GM12878 (cell line): ENCODE measurements at regions not wholly inside any gene's neighbourhood (a gene's known extent, or its start where the extent isn't known, plus 50 kb on each side); places are given as distances from the start of the nearest gene placed in this dataset.

ENCODE experiments used
- ATAC-seq: fragments of 200-7000 bp; cut with Tn5 transposase; 3 replicates; pipeline ENCODE4 v1.9.1; 2020; ENCODE audit warnings: mild to moderate bottlenecking, moderate library complexity
- BruUV-seq: library from RNA; stranded (reverse); fragments of 400-500 nt; replicated peaks from 2 replicates; lab custom pipeline; 2021; lab: Mats Ljungman, UMichigan
- CTCF ChIA-PET: fragments of 300-600 bp; sonication (Branson Sonifier 250); formaldehyde crosslinking; extraction: SDS; loops from one replicate; lab custom pipeline; 2021; ENCODE audit warnings: inconsistent platforms; lab: Yijun Ruan, JAX
- POLR2A ChIA-PET: fragments of 350-600 bp; formaldehyde crosslinking; extraction: SDS; loops from one replicate; lab custom pipeline; 2021; ENCODE audit warnings: inconsistent platforms; lab: Charles Lee
- RAD21 ChIA-PET: fragments of 300-600 bp; sonication (Branson Sonifier 250); formaldehyde crosslinking; loops from one replicate; lab custom pipeline; 2023; ENCODE audit warnings: antibody characterized with exemption; ENCODE audit not compliant: unreplicated experiment; lab: Charles Lee
- SMC1A ChIA-PET: fragments of 300-600 bp; sonication (Branson Sonifier 250); formaldehyde crosslinking; loops from one replicate; lab custom pipeline; 2023; ENCODE audit not compliant: unreplicated experiment, uncharacterized antibody; lab: Charles Lee
- DNase-seq: peaks from one replicate; pipeline ENCODE4 v3.0.0-alpha.2; 2011; ENCODE audit warnings: low read depth, low spot score
- FAIRE-seq: peaks from 3 replicates; lab custom pipeline; 2011; peaks lifted over from hg19 to GRCh38; lab: Jason Lieb, UNC
- H2AFZ ChIP-seq: 2 replicates; pipeline ENCODE4 v1.6.0; 2011; ENCODE audit warnings: low read depth, low read length, control low read depth; ENCODE audit not compliant: control insufficient read depth
- H3K27ac ChIP-seq: 2 replicates; pipeline ENCODE4 v1.5.1; 2011; ENCODE audit warnings: control low read depth; ENCODE audit not compliant: control insufficient read depth, insufficient read depth
- H3K27me3 ChIP-seq, 2 experiments: replicated peaks in 1 of 2; 2 replicates each; pipeline versions ENCODE4 v1.6.0 to v1.6.1; 2011; ENCODE audit warnings: low read length in 1 of 2; ENCODE audit not compliant: control insufficient read depth in 2 of 2, insufficient read depth in 2 of 2
- H3K36me3 ChIP-seq, 2 experiments: 2 replicates each; pipeline ENCODE4 v1.5.1; 2011; ENCODE audit warnings: low read length in 1 of 2; ENCODE audit not compliant: control insufficient read depth in 2 of 2, insufficient read depth in 2 of 2
- H3K4me1 ChIP-seq: 2 replicates; pipeline ENCODE4 v1.6.1; 2011; ENCODE audit warnings: mild to moderate bottlenecking, low read length, moderate library complexity, mixed read lengths; ENCODE audit not compliant: control insufficient read depth, insufficient read depth
- H3K4me2 ChIP-seq: 2 replicates; pipeline ENCODE4 v1.6.0; 2011; ENCODE audit warnings: control low read depth; ENCODE audit not compliant: control insufficient read depth, insufficient read depth
- H3K4me3 ChIP-seq: fragments of 200-600 bp; sonication (generic); 2 replicates; pipeline ENCODE4 v1.5.1; 2016
- H3K79me2 ChIP-seq: 2 replicates; pipeline ENCODE4 v1.6.0; 2011; ENCODE audit warnings: low read length; ENCODE audit not compliant: control insufficient read depth, insufficient read depth
- H3K9ac ChIP-seq: 2 replicates; pipeline ENCODE4 v1.8.0; 2011; ENCODE audit warnings: low read length, control low read depth, mixed read lengths; ENCODE audit not compliant: control insufficient read depth, insufficient read depth
- H3K9me3 ChIP-seq: replicated peaks from 3 replicates; pipeline ENCODE4 v1.5.1; 2011; ENCODE audit warnings: mild to moderate bottlenecking, low read length; ENCODE audit not compliant: control insufficient read depth, insufficient read depth
- H4K20me1 ChIP-seq: 2 replicates; pipeline ENCODE4 v1.6.0; 2011; ENCODE audit not compliant: control insufficient read depth, insufficient read depth
- BCL11A ChIP-seq: IDR thresholded peaks from 2 replicates; pipeline ENCODE4 v1.6.1; 2011; ENCODE audit warnings: low read depth, low read length
- KDM1A ChIP-seq: fragments of 200-600 bp; sonication (generic); IDR thresholded peaks from 2 replicates; pipeline ENCODE4 v1.6.1; 2016; ENCODE audit warnings: borderline replicate concordance
- LARP7 ChIP-seq: fragments of 450-650 bp; IDR thresholded peaks from 2 replicates; pipeline ENCODE4 v1.6.1; 2017; ENCODE audit warnings: mild to moderate bottlenecking
- NBN ChIP-seq: fragments of 450-650 bp; IDR thresholded peaks from 2 replicates; pipeline ENCODE4 v1.6.1; 2016
- RFX5 ChIP-seq: IDR thresholded peaks from 2 replicates; pipeline ENCODE4 v1.6.1; 2011; ENCODE audit warnings: low read depth, low read length, improper control_type of control experiment
- SIN3A ChIP-seq: IDR thresholded peaks from 2 replicates; pipeline ENCODE4 v1.6.1; 2012; ENCODE audit warnings: low read depth, low read length, improper control_type of control experiment
- SMARCA5 ChIP-seq: fragments of 450-650 bp; IDR thresholded peaks from 2 replicates; pipeline ENCODE4 v1.6.1; 2017; ENCODE audit warnings: mild to moderate bottlenecking
- TCF7 ChIP-seq: IDR thresholded peaks from 2 replicates; pipeline ENCODE4 v1.6.1; 2014; ENCODE audit warnings: antibody characterized with exemption, borderline replicate concordance
- ZBTB4 ChIP-seq: fragments of 450-650 bp; formaldehyde crosslinking; IDR thresholded peaks from 2 replicates; pipeline ENCODE4 v1.4.0; 2022; ENCODE audit warnings: mild to moderate bottlenecking, moderate library complexity
- ZNF622 ChIP-seq: fragments of 450-650 bp; IDR thresholded peaks from 2 replicates; pipeline ENCODE4 v1.6.1; 2017; ENCODE audit warnings: mild to moderate bottlenecking, inconsistent platforms
- ZNF687 ChIP-seq: fragments of 450-650 bp; IDR thresholded peaks from 2 replicates; pipeline ENCODE4 v1.6.1; 2017; ENCODE audit warnings: mild to moderate bottlenecking, moderate library complexity
- WGBS: methylation state at CpG from one replicate; pipeline ENCODE4 v1.1.6; 2016; ENCODE audit warnings: low lambda C conversion rate; ENCODE audit not compliant: insufficient replicate concordance, insufficient coverage; ENCODE audit errors: missing lambda C conversion rate; 5-methylcytosine and 5-hydroxymethylcytosine counted together
- in situ Hi-C: fragments of 300-500 bp; cut with MboI; formaldehyde crosslinking; loops from 9 replicates; pipeline ENCODE4 v1.14.3; 2018; ENCODE audit warnings: mixed read lengths
- intact Hi-C: fragments of 100-400 bp; cut with micrococcal nuclease; formaldehyde crosslinking; loops from one replicate; pipeline ENCODE4 v1.14.2; 2022; ENCODE audit not compliant: unreplicated experiment
- TF ChIP-seq, protein P1 (sequence below): fragments of 450-650 bp; IDR thresholded peaks from 2 replicates; pipeline ENCODE4 v1.6.1; 2016; ENCODE audit warnings: mild to moderate bottlenecking, moderate library complexity, borderline replicate concordance
- TF ChIP-seq, protein P2 (sequence below): IDR thresholded peaks from 2 replicates; pipeline ENCODE4 v1.6.1; 2011; ENCODE audit warnings: mild to moderate bottlenecking, low read depth, low read length, moderate library complexity; ENCODE audit not compliant: insufficient replicate concordance

DNA sequence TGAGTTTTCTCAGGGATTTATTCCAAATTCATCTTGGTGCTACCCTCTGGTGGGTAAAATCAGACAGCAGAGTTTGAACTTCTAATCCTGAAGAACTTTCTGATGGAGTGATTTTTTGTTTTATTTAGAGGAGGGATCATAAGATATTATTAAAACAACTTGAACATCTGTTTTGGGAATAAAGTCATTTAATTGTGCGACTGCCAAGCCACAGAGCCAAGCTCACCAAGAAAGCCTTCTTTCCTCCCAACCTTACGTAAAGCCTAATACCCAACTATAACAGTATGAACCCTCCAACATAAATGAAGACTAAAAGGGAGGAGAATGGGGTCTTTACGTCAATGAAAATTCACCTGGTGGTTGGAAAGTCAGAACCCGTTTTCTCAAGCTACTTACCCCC, 205.5 kb upstream of the IGF1 start:
- POLR2A ChIA-PET, result no interaction called here

More for the DNA sequence above, 205.5 kb upstream of the IGF1 start:
- CTCF ChIA-PET, result no interaction called here
- no peaks in the 10 kb centered on the region for H3K79me2 ChIP-seq
- no peak overlapping the region for H2AFZ ChIP-seq
- BruUV-seq, result no TSS peak
- RAD21 ChIA-PET, result no interaction called here
- H3K4me1 ChIP-seq, result no peaks in the 10 kb centered on the region
- no peak overlapping the region for H3K9ac ChIP-seq
- no peak overlapping the region for H3K4me2 ChIP-seq
- ATAC-seq (no peak), DNase-seq (no peak), FAIRE-seq (no peak)
- 44% methylated on average over 4 of the region's 4 CpGs for WGBS
- no peak overlapping the region for H3K4me3 ChIP-seq
- no peak overlapping the region for H3K27ac ChIP-seq
- H3K36me3 ChIP-seq, result no peaks in the 10 kb centered on the region
- TF ChIP-seq, protein P1, sequence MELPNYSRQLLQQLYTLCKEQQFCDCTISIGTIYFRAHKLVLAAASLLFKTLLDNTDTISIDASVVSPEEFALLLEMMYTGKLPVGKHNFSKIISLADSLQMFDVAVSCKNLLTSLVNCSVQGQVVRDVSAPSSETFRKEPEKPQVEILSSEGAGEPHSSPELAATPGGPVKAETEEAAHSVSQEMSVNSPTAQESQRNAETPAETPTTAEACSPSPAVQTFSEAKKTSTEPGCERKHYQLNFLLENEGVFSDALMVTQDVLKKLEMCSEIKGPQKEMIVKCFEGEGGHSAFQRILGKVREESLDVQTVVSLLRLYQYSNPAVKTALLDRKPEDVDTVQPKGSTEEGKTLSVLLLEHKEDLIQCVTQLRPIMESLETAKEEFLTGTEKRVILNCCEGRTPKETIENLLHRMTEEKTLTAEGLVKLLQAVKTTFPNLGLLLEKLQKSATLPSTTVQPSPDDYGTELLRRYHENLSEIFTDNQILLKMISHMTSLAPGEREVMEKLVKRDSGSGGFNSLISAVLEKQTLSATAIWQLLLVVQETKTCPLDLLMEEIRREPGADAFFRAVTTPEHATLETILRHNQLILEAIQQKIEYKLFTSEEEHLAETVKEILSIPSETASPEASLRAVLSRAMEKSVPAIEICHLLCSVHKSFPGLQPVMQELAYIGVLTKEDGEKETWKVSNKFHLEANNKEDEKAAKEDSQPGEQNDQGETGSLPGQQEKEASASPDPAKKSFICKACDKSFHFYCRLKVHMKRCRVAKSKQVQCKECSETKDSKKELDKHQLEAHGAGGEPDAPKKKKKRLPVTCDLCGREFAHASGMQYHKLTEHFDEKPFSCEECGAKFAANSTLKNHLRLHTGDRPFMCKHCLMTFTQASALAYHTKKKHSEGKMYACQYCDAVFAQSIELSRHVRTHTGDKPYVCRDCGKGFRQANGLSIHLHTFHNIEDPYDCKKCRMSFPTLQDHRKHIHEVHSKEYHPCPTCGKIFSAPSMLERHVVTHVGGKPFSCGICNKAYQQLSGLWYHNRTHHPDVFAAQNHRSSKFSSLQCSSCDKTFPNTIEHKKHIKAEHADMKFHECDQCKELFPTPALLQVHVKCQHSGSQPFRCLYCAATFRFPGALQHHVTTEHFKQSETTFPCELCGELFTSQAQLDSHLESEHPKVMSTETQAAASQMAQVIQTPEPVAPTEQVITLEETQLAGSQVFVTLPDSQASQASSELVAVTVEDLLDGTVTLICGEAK, result no peak
- TF ChIP-seq LARP7 (no peak), RFX5 (no peak), ZBTB4 (CRISPR knock-in tag) (no peak), TCF7 (no peak), KDM1A (no peak), BCL11A (no peak), SMARCA5 (no peak), SIN3A (no peak), ZNF622 (no peak), ZNF687 (no peak), NBN (no peak)
- TF ChIP-seq, protein P2, sequence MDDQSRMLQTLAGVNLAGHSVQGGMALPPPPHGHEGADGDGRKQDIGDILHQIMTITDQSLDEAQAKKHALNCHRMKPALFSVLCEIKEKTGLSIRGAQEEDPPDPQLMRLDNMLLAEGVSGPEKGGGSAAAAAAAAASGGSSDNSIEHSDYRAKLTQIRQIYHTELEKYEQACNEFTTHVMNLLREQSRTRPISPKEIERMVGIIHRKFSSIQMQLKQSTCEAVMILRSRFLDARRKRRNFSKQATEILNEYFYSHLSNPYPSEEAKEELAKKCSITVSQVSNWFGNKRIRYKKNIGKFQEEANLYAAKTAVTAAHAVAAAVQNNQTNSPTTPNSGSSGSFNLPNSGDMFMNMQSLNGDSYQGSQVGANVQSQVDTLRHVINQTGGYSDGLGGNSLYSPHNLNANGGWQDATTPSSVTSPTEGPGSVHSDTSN, result no peak
- H3K27me3 ChIP-seq, result no peaks in the 10 kb centered on the region
- in situ Hi-C loops, result no loop called here
- SMC1A ChIA-PET, result no interaction called here
- H3K9me3 ChIP-seq, result no peaks in the 10 kb centered on the region
- H4K20me1 ChIP-seq, result no peaks in the 10 kb centered on the region
- intact Hi-C loops, result no loop called here
